Erythroblast (primary cell): ENCODE measurements at regions not wholly inside any gene's neighbourhood (a gene's known extent, or its start where the extent isn't known, plus 50 kb on each side); places are given as distances from the start of the nearest gene placed in this dataset.

ENCODE experiments used
- DNase-seq, 2 experiments: peaks; one replicate each; lab custom pipeline; 2025; lab: John Stamatoyannopoulos, UW
- GATA1 ChIP-seq: IDR thresholded peaks from 2 replicates; pipeline ENCODE4 v1.6.1; 2011; ENCODE audit warnings: low read depth, mild to moderate bottlenecking, control low read depth, low read length, moderate library complexity
- POLR2A ChIP-seq: IDR thresholded peaks from 2 replicates; pipeline ENCODE4 v1.6.1; 2011; ENCODE audit warnings: mild to moderate bottlenecking, low read length

DNA sequence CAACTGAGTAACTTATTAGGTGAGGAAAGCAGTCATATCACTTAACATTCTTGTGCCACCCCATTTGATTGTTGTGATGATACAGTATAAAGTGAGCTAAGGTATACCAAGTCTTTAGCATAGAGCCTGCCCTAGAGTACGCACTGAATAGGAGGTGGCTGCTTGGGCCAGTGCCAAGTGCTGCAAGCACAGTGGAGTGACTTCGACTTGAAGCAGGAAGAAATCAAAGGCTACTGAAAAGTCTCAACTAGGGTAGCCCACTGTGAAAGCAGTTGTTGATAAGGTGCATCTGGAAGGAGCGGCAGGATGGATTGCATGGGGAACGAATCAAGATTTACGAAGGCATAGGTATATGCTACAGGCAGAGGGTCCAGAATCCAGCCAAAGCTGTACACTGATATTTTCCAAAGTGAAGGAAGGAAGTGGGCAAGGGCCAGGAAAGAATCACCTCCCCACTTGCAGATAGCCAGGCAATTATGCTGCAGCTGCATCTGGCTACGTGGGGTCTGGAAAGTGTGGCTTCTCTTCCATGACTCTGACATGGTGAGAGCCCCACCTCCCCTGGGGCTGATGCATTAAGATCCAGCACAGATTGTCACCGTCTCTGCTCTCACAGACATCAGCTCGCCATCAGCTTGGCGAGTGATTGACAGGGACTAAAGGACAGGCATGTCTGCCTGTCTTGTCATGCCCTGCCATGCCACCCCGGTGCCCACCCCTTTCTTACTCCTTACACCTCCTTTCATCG lies 287.0 kb upstream of the PLXNA2 start:
- DNase-seq, result no peak
- no peak for TF ChIP-seq POLR2A
- no peak for TF ChIP-seq GATA1

DNA sequence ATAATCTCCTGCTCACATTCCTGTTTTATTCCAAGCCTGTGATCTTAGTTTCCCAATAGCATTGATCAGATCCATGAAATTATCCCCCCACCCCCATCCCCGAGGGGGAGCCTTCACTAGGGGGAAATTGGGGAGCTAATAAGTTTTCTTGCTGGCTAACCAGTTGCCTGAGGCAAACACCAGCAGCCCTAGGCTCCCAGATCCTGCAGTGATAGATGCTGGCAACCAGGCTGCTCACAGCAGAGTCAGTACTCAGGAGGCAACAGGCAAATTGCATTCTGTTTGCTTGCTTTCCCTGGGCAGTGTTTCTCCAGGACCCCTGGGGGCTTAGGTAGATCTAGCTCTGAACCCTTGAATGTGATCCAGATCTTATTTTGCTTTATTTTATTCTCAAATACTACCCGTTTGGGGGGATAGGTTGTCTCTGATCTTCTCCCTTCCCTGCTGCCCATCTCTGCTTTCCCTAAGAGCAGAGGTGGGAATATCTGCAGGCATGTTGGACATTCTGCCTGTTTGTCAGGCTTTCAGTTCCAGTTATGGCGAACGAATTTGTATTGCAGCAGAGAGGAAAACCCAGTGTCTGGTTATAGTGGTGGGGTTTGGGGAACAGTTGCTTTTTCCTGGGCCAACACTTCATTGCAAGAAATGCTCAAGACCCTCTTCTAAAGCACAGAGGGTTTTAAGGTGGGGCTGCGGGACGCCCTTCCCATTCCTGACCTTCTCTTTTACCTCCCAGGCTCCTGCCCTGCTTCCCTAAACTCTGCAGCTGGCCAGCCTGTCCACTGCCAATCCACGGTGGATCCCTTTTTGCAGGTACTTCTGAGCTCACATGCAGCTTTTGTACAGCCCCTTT lies 289.8 kb upstream of the PLXNA2 start:
- TF ChIP-seq GATA1 (no peak), POLR2A (no peak)
- no peak for DNase-seq

DNA sequence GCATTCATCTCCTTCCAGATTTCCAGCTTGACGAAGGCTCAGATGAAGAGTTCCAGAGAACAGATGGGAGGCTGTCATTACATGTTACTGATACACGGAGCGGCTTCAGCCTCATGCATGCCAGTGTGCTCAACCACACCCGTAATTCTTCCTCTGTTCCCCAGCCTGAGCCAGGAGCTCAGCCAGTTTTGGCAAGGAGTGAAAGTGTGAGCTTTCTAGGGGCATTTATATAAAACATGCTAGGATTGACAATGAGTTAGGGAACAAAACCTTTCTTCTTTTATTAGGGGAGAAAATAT lies 290.4 kb upstream of the PLXNA2 start:
- DNase-seq, result no peak
- no peak for TF ChIP-seq GATA1
- TF ChIP-seq POLR2A, result no peak

DNA sequence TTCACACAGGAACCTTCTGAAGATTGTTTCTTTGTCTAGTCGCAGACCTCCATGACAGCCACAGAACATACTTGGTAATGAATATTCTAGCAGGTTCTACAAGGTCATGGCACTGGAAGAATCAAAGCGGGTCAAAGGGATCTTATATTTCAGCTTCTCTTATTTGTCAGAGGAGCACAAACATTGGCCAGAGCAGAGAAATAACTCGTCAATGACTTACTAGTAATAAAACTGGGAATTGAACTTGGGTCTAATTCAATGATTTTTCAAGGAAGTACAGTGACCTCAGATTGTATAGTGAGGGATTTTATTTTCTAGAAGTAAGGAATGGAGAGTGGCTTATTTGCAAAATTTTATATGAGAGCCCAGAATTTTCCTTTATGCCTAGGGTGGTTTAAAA lies 290.8 kb upstream of the PLXNA2 start:
- TF ChIP-seq GATA1 (no peak), POLR2A (no peak)

DNA sequence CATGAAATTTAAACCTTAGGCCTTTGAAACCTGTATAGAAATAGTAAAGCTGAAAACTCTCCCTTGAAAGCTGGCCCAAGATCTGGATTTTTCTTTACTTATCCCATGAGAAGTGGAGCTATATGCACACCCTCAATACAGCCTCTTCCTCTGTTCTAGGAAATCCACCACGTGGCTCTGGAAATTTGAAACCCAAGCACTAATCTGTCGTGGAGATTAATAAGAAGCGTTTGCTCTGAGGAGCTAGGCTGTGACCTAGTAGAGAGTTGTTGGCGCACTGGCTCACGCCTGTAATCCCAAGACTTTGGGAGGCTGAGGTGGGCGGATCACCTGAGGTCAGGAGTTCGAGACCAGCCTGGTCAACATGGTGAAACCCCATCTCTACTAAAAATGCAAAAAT lies 291.3 kb upstream of the PLXNA2 start:
- TF ChIP-seq POLR2A (no peak), GATA1 (no peak)
- no peak for DNase-seq

More for the DNA sequence above, 290.8 kb upstream of the PLXNA2 start:
- no peak for DNase-seq

DNA sequence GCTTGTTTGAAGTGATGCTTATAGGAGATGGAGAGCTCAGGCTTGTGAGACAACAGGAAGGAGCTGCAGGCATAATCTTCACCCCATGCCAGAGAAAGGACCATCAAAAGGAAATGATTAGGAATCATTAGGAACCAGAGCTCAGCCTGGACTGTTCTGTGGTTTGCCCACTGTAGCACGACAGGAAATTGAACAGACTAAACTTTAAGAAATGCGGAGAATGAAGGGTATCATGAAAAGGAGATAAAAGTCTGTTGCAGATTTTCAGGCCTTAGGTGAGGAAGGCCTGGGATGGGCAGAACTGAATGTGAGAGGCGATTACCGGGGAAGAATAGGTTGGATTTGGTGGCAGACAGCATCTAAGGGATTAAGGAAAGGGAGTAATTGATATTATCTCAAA lies 292.0 kb upstream of the PLXNA2 start:
- DNase-seq, result no peak
- TF ChIP-seq POLR2A, result no peak
- no peak for TF ChIP-seq GATA1

DNA sequence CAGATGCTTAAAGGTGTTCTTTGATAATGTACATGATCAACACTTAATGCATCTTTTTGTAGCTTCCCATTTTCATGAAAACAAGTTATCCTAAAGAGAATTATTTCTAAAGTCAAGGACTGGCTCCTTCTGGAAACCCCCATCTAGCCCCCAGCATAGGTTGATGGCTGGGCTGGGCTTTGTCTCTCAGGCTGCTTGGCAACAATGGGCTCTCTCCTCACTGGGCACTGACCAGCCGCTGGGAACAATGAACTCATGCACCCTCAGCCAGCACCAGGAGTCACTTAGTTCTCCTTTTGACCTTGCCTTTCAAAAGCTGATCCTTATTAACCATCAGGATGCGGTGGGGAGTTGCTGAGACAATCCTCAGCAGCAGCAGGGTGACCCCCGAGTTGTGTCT lies 293.0 kb upstream of the PLXNA2 start:
- TF ChIP-seq POLR2A (no peak), GATA1 (no peak)
- no peak for DNase-seq

DNA sequence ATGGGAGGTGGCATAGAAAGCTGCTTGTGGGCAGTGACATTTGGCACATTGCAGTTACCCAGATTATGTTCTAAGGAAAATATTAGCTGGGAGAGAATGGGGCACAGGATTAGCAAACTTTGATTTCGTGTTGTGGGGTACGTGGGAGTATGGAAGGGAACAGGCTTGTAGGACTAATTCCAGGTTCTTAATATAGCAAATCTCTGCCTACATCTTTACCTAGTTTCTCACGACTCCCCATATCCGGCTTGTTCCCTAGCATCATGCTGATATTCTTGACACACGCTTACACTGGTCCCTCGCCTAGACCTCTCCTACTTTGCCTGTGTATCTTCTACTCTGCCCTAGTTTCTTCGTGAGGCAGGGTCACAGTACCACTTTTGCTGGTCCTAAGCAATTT lies 293.9 kb upstream of the PLXNA2 start:
- no peak for TF ChIP-seq POLR2A
- TF ChIP-seq GATA1, result no peak

DNA sequence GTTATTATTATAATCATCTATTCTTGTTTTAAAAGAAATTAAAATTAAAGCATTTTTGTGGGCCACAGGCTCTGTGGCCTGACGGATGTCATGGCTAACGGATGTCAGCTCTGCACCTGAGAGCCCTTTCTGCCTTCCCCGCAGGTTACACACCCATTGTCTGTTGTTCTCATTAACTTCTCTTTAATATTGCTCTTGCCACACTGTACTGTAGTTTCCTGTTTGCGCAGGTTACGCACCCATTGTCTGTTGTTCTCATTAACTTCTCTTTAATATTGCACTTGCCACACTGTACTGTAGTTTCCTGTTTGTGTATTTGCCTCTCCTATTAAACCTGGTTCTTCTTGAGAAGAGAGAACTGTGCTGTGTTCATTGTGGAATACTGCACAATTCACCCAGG lies 294.4 kb upstream of the PLXNA2 start:
- TF ChIP-seq POLR2A (no peak), GATA1 (no peak)
- DNase-seq, result no peak

More for the DNA sequence above, 293.9 kb upstream of the PLXNA2 start:
- DNase-seq, result no peak

DNA sequence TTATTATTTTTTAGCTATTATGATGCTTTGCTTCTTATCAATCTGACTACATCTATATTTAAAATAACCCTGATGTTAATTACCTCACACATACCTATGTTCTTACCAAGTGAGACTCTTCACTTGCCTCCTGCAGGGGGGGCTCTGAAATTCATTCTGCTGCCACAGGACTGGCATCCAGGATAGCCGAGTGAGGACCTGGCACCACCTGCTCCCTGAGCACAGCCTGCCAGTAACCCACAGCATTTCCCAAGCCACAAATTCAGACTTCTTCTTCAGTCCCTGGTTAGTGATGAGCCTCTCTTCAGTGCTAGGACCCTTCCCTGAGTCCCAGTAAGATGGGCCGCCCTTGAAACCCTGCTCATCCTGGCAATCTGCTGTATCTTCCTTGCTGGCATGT lies 296.5 kb upstream of the PLXNA2 start:
- TF ChIP-seq GATA1 (no peak), POLR2A (no peak)

DNA sequence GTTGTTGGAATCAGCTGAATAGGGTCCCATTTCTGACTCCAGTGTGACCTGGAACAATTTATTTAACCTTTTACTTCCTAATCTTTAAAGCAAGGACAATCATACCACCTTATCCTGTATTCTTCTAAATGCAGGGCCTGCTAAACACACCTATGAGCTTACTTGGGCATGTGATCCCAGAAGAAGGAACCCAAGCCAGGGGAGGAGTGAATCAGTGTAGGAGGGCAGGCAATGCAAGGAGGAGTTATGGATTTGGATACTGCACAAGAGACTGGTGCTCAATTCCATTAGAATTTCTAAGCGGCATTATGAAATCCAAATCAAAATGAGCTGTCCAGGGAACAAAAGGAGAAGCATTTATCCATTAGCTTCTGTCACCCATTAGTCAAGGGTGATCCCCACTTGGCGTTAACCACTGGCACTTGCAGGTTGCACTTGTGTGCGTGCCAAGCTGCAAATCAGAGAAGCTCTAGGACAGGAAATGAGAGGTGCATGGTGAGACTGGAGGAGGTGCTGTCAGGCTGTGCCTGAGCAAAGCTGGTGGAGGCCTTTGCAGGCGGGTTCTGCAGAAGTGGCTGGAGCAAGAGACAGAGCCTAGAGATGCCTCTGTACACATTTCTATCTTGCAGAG lies 297.2 kb upstream of the PLXNA2 start:
- DNase-seq, result no peak
- TF ChIP-seq GATA1 (no peak), POLR2A (no peak)

More for the DNA sequence above, 296.5 kb upstream of the PLXNA2 start:
- DNase-seq, result no peak

DNA sequence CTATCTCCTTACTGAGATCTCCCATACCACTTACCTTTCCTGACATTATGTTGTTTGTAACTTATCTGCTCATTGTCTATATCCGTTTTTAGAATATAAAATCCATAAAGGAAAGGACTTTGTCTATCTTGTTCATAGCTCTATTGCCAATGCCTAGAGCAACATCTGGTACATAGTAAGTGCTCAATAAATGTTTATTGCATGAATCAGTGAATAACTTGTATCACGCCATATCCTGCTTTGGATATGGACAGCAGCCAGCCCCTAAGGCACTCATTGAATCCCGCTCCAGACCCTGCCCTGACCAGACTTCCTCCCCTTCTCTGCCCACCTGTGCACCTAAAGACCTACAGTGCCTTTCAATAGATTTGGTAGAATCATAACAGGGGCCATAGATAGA lies 298.1 kb upstream of the PLXNA2 start:
- TF ChIP-seq POLR2A (no peak), GATA1 (no peak)
- no peak for DNase-seq

DNA sequence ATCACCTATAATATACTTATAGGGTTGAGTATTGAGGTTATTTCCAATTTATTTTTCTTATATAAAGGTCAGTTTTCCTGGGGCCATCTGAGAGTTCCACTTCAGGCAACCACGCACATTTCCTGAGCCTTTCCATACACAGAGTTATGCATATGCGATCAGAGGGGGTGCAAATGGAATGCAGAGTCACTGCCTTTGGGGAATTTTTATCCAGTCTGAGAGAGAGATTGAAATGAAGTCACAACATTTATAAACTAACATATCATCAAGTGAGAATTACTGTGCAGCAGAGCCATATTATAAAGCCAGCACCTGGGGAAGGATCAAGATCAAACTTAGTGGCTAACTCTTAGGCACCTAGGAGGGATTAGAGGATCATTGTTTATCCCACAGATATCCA lies 299.9 kb upstream of the PLXNA2 start:
- TF ChIP-seq GATA1, result no peak
- no peak for TF ChIP-seq POLR2A
- no peak for DNase-seq

DNA sequence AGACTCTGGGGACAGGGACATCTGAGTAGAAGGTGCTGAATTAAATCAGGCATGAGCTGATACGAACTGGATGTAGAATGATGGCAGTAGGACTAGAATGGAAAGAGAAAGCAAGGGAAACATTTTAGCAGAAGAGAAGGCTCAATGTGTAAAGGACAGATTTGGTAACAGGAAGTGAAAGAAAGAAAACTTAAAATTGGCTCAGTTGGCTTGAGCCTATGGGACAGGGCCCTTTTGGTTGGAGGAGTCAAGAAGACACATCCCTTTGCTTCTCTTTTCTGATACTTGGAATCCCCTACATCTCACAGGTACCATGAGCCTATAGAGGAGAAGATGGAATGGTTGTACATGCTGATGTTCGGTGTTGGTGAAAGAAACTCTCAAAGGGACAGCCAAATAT lies 300.6 kb upstream of the PLXNA2 start:
- TF ChIP-seq POLR2A, result no peak
- DNase-seq, result no peak
